GM19035 (cell line): ENCODE measurements at regions not wholly inside any gene's neighbourhood (a gene's known extent, or its start where the extent isn't known, plus 50 kb on each side); places are given as distances from the start of the nearest gene placed in this dataset.

ENCODE experiments used
- ATAC-seq: cut with Tn5 transposase; IDR thresholded peaks from one replicate; pipeline ENCODE4 v1.9.1; 2021; ENCODE audit not compliant: unreplicated experiment

- no peak for ATAC-seq
Measured at GRCh38 chr7:130926001-130926691, 192.1 kb upstream of the KLF14 start.

- ATAC-seq = no peak
Measured at GRCh38 chr7:130927062-130927461, 193.1 kb upstream of the KLF14 start.

GRCh38 chr7:130927564-130927963 is 193.6 kb upstream of the KLF14 start:
- ATAC-seq = no peak

- ATAC-seq = no peak
Measured at GRCh38 chr7:130929896-130930659, 196.1 kb upstream of the KLF14 start.

GRCh38 chr7:130930681-130931080 is 196.7 kb upstream of the KLF14 start:
- ATAC-seq = no peak

- no peak for ATAC-seq
Measured at GRCh38 chr7:130931423-130931822, 197.4 kb upstream of the KLF14 start.

GRCh38 chr7:130932088-130932487 is 198.1 kb upstream of the KLF14 start:
- no peak for ATAC-seq

- no peak for ATAC-seq
Measured at GRCh38 chr7:130932667-130933432, 198.8 kb upstream of the KLF14 start.

- no peak for ATAC-seq
Measured at GRCh38 chr7:130933919-130934318, 199.9 kb upstream of the KLF14 start.

- no peak for ATAC-seq
Measured at GRCh38 chr7:130935564-130936157, 201.7 kb upstream of the KLF14 start.

GRCh38 chr7:130936202-130936931 is 202.4 kb upstream of the KLF14 start:
- no peak for ATAC-seq

GRCh38 chr7:130937016-130937415 is 203.0 kb upstream of the KLF14 start:
- no peak for ATAC-seq

- ATAC-seq = no peak
Measured at GRCh38 chr7:130937830-130938229, 203.8 kb upstream of the KLF14 start.

GRCh38 chr7:130938661-130939060 is 204.7 kb upstream of the KLF14 start:
- no peak for ATAC-seq

GRCh38 chr7:130939321-130940095 is 205.5 kb upstream of the KLF14 start:
- no peak for ATAC-seq

GRCh38 chr7:130940326-130940725 is 206.3 kb upstream of the KLF14 start:
- no peak for ATAC-seq

GRCh38 chr7:130940907-130941306 is 206.9 kb upstream of the KLF14 start:
- ATAC-seq = no peak

- ATAC-seq = no peak
Measured at GRCh38 chr7:130941322-130942210, 207.6 kb upstream of the KLF14 start.
